HG03196 (cell line): ENCODE measurements at regions not wholly inside any gene's neighbourhood (a gene's known extent, or its start where the extent isn't known, plus 50 kb on each side); places are given as distances from the start of the nearest gene placed in this dataset.

Source experiments
- ATAC-seq: cut with Tn5 transposase; IDR thresholded peaks from one replicate; pipeline ENCODE4 v1.9.1; 2021; ENCODE audit not compliant: unreplicated experiment

DNA sequence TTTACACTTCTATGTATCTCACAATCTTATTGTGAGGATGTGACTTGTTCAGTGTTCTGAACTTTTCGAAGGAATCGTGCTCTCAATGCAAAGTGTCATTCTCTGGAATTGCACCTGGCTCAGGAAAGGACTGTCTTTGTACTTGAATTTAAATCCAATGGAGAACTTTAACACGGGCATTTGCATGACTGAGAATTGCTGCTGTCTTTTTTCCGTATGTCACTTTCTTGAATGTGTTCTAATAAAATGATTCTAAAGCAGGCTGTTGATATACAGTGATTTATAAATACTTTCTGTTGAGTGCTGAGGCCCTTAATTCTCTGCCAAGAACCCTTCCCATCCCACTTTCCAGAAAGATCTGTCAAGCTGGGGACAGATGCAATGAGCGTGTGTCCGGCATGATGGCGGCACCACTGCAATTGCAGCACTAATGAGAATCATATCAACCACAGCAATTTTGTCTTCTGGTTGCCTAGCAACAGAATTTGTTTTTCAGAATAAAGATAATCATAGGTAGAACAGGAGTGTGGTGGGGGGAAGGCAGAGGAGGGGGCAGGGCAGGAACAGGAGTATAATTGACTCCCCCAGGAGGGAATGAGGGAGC is 210.6 kb upstream of the UMPS start:
- no peak for ATAC-seq

GRCh38 chr3:124520970-124521369 is 209.3 kb upstream of the UMPS start:
- ATAC-seq, result no peak

DNA sequence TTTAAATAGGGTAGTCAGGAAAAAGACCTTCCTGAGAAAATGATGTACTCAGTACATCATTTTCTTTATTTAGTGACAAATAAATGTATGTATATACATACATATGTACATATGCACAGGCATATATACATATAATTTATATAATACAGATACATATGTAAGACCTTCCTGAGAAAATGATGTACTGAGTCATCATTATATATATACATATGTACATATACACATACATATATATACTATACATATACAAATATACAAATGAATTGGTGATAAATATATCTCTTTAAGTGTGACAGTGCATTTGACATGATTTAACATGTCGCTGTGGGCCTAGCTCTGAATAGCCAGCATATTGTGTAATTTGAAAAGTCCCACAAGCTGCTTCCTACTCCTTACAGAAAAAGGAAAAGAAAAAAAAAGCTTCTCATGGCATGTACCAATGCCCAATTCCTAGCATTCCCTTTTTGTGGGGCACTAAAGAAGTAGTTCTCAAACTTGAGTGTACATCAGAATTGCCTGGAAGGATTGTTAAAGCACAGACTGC is 208.1 kb upstream of the UMPS start:
- no peak for ATAC-seq

GRCh38 chr3:124526601-124527000 is 203.7 kb upstream of the UMPS start:
- ATAC-seq, result no peak

GRCh38 chr3:124529826-124530571 is 200.3 kb upstream of the UMPS start:
- ATAC-seq, result no peak

DNA sequence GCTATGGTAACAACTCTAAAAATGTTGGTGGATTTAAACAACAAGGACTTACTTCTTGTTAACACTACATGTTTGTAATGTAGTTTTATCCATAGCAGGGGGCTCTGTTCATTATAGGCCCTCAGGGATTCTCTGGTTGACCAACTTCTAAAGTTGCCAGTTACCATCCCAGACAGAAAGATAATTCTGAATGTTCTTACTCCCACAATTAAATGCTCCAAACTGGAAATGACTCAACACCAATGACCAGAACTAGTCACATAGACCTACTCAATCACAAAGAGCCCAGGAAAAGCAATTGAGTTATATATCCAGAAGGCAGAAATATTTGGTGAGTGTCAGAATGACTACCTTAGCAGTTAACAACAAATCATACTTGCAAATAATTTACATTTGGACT is 199.3 kb upstream of the UMPS start:
- no peak for ATAC-seq

GRCh38 chr3:124532071-124532470 is 198.2 kb upstream of the UMPS start:
- ATAC-seq, result no peak

- ATAC-seq, result no peak
Measured at GRCh38 chr3:124535306-124535705, 194.9 kb upstream of the UMPS start.

GRCh38 chr3:124540550-124541211 is 189.6 kb upstream of the UMPS start:
- ATAC-seq, result no peak

GRCh38 chr3:124542214-124542869 is 187.9 kb upstream of the UMPS start:
- no peak for ATAC-seq

DNA sequence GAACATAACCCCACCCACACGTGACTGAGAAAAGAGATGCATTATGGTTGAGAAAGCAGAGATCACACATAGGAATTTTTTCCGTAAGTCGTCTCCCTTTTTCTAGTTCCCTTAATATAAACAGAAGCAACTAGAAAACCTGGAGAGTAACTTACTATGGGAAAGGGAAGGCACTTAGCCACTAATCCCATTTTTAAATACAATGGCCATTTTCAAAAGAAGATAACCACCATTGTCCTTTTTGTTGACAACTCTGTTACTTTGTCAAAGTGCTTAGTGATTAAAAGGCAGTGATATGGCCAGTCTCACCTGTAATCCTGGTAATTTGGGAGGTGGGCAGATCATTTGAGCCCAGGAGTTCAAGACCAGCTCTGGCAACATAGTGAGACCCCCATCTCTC is 184.4 kb upstream of the UMPS start:
- no peak for ATAC-seq

DNA sequence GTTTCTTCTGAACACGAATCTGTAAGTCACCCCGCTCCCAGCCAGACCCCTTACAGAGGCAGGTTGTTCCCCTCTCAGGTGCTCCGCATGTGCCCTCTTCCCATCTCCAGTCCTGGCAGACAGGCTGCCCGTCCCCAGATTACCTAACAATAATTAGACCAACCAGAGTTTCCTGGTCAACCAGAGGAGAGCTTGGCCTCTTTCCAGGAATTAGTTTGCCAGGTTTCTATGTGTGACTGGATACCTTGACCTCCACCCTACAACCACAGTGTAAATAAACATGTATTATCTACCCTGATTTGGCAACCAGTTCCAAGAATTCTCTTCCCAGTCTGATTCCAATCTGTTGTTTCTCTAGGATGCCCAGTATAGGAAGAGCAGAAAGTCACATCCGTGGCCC is 178.0 kb upstream of the UMPS start:
- ATAC-seq, result no peak

DNA sequence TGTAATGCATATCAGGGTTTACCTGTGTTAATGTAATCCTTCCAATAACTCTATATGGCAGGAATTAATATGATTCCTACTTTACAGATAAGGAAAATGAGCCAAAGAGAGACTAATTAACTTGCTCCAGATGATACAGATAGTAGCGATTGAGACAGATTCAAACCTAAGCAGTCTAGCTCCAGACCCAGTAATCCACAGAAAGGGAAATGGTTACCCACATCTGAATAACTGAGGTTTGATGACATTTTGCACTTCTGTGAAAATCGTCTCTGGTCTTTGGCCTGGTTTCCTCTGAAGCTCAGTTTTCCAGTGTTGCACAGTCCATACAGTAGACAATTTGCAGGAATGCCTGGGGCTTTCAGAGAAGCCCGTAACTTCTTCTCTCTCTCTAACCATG is 177.1 kb upstream of the UMPS start:
- no peak for ATAC-seq

GRCh38 chr3:124556636-124557035 is 173.6 kb upstream of the UMPS start:
- ATAC-seq, result no peak

GRCh38 chr3:124557433-124558232 is 172.6 kb upstream of the UMPS start:
- no peak for ATAC-seq

DNA sequence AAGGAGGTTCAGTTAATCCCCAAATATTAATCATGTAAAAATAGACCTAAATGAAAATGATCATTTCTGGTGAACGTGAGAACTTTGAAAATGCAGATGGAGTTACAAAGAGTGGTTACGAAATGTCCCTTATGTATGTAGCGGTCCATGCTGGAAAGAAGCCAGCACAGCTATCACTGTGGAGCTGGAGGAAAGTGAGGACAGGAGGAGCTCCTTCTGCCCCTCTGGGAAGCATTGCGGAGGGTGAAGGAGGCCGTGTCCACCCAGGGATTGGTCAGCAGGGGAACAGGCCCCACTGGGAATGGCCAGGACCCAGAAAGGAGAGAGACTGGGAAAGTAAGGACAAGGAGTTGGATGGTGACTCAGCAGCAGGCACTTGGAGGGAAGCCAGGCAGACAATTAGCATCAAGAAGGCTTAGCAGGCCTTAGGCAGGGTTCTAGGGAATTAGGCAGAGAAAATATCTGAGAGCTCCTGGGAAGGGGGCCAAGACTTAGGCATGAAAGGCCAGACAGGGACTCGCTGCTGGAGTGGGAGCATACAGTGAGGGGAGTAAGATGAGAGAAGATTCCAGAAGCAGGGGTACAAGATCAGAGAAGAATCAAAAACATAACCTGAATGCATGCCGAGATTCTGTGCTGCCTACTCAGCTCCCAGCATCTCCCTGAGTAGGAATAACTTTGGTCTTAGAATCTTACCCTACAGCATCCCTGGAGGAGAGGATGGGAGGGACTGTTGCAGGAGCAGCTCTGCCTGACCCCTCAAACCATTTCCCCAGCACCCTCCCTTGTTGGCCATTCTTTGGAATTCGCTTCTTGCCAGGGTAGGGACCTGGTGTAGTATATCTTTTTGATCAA is 171.0 kb upstream of the UMPS start:
- no peak for ATAC-seq

GRCh38 chr3:124559846-124560574 is 170.2 kb upstream of the UMPS start:
- no peak for ATAC-seq

DNA sequence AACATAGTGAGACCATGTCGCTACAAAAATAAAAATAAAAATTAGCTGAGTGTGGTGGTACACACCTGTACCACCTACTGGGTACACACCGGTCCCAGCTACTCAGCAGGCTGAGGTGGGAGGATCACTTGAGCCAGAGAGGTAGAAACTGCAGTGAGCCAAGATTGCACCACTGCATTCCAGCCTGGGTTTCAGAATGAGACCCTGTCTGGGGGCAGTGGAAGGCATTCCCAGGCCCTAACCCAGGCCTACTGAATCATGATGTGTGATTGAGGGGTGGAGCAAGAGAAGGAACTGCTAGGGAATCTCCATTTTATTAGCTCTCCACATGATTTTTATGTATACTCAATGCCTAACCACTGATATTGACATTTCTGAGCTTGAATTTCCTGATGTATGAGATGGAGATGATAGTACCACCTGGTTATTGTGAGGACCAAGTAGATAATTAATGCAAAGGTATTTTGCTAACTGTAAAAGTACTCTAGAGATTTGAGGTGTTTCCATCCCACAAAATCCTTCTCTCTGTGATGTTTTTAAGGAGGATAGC is 169.5 kb upstream of the UMPS start:
- no peak for ATAC-seq

- no peak for ATAC-seq
Measured at GRCh38 chr3:124562769-124563168, 167.5 kb upstream of the UMPS start.
